Mesothelial cell of epicardium (in vitro differentiated cells): ENCODE measurements at regions not wholly inside any gene's neighbourhood (a gene's known extent, or its start where the extent isn't known, plus 50 kb on each side); places are given as distances from the start of the nearest gene placed in this dataset.

Experiments
- DNase-seq, 2 experiments: peaks; one replicate each; pipeline ENCODE4 v3.0.0; 2021; ENCODE audit warnings: low spot score in 2 of 2; ENCODE audit not compliant: unreplicated experiment in 2 of 2
- H3K27ac Mint-ChIP-seq: 2 replicates; pipeline ENCODE4 v1.8.0; 2021; ENCODE audit warnings: mixed read lengths
- H3K27me3 Mint-ChIP-seq: 2 replicates; pipeline ENCODE4 v1.8.0; 2021; ENCODE audit warnings: low read depth, mixed read lengths
- H3K36me3 Mint-ChIP-seq: 2 replicates; pipeline ENCODE4 v1.8.0; 2021; ENCODE audit warnings: mixed read lengths
- H3K4me1 Mint-ChIP-seq: 2 replicates; pipeline ENCODE4 v1.8.0; 2021; ENCODE audit warnings: mixed read lengths
- H3K4me3 Mint-ChIP-seq: 2 replicates; pipeline ENCODE4 v1.8.0; 2021; ENCODE audit warnings: mild to moderate bottlenecking, moderate library complexity, mixed read lengths
- H3K9me3 Mint-ChIP-seq: 2 replicates; pipeline ENCODE4 v1.8.0; 2021; ENCODE audit warnings: mixed read lengths
- CTCF ChIP-seq: fragments of 200-600 bp; sonication (generic); IDR thresholded peaks from one replicate; pipeline ENCODE4 v1.5.0; 2021; ENCODE audit warnings: antibody characterized with exemption; ENCODE audit not compliant: unreplicated experiment

- Mint-ChIP-seq H3K27ac (no peak overlapping the region), H3K27me3 (no peaks in the 10 kb centered on the region), H3K4me1 (peaks cover 32% of the 10 kb centered on the region), H3K4me3 (no peak overlapping the region), H3K36me3 (peaks cover 16% of the 10 kb centered on the region), H3K9me3 (peaks cover 25% of the 10 kb centered on the region)
- peak in 1 of 2 experiments; percentile 20 for DNase-seq
- TF ChIP-seq CTCF: no peak
Measured at GRCh38 chr2:236863729-236864126, 222.0 kb upstream of the COPS8 start.

GRCh38 chr2:236865052-236865451 lies 220.6 kb upstream of the COPS8 start:
- no peaks in the 10 kb centered on the region for H3K27me3 Mint-ChIP-seq
- peak in 1 of 2 experiments; percentile 19 for DNase-seq
- no peak for TF ChIP-seq CTCF
- H3K4me3 Mint-ChIP-seq: no peak overlapping the region
- peaks cover 25% of the 10 kb centered on the region for H3K9me3 Mint-ChIP-seq
- H3K4me1 Mint-ChIP-seq: peaks cover 35% of the 10 kb centered on the region
- peaks cover 16% of the 10 kb centered on the region for H3K36me3 Mint-ChIP-seq
- H3K27ac Mint-ChIP-seq: no peak overlapping the region

GRCh38 chr2:236866542-236867340 lies 218.9 kb upstream of the COPS8 start:
- Mint-ChIP-seq H3K9me3 (peaks cover 25% of the 10 kb centered on the region), H3K36me3 (peaks cover 16% of the 10 kb centered on the region), H3K4me3 (no peak overlapping the region), H3K27me3 (no peaks in the 10 kb centered on the region), H3K27ac (no peak overlapping the region), H3K4me1 (peaks cover 44% of the 10 kb centered on the region)
- peak in 1 of 2 experiments; percentile 6 for DNase-seq
- TF ChIP-seq CTCF: no peak

GRCh38 chr2:236867441-236868260 lies 218.0 kb upstream of the COPS8 start:
- peak in 1 of 2 experiments; percentile 11 for DNase-seq
- TF ChIP-seq CTCF: no peak
- Mint-ChIP-seq H3K4me1 (peaks cover 45% of the 10 kb centered on the region), H3K27ac (no peak overlapping the region), H3K4me3 (no peak overlapping the region), H3K27me3 (no peaks in the 10 kb centered on the region), H3K9me3 (peaks cover 25% of the 10 kb centered on the region), H3K36me3 (peaks cover 16% of the 10 kb centered on the region)

GRCh38 chr2:236870370-236870769 lies 215.3 kb upstream of the COPS8 start:
- Mint-ChIP-seq H3K4me3 (no peak overlapping the region), H3K4me1 (peaks cover 60% of the 10 kb centered on the region), H3K27me3 (no peaks in the 10 kb centered on the region), H3K36me3 (peaks cover 9% of the 10 kb centered on the region), H3K9me3 (peaks cover 12% of the 10 kb centered on the region), H3K27ac (no peak overlapping the region)
- DNase-seq: no peak
- no peak for TF ChIP-seq CTCF
